Keratinocyte (primary cell): ENCODE measurements at regions not wholly inside any gene's neighbourhood (a gene's known extent, or its start where the extent isn't known, plus 50 kb on each side); places are given as distances from the start of the nearest gene placed in this dataset.
A peak's percentile ranks its signal among the peaks of the same experiment; 100 is the strongest.

ENCODE experiments used
- DNase-seq: peaks from one replicate; pipeline ENCODE4 v3.0.0-alpha.2; 2011; ENCODE audit warnings: low read depth, missing footprints, low spot score
- FAIRE-seq: peaks from 2 replicates; lab custom pipeline; 2011; peaks lifted over from hg19 to GRCh38; lab: Jason Lieb, UNC
- H2AFZ ChIP-seq: 2 replicates; pipeline ENCODE4 v1.6.0; 2012; ENCODE audit warnings: low read length, control low read depth, inconsistent platforms; ENCODE audit not compliant: control insufficient read depth
- H3K27ac ChIP-seq: 2 replicates; pipeline ENCODE4 v1.5.1; 2011; ENCODE audit warnings: low read length; ENCODE audit not compliant: control insufficient read depth, insufficient read depth
- H3K27me3 ChIP-seq: 3 replicates; pipeline ENCODE4 v1.6.0; 2011; ENCODE audit warnings: low read length; ENCODE audit not compliant: control insufficient read depth, insufficient read depth; ENCODE audit errors: extremely low read depth
- H3K36me3 ChIP-seq, 2 experiments: 2 replicates in 1 of 2; 3 replicates in 1 of 2; pipeline ENCODE4 v1.5.1; 2011; ENCODE audit warnings: low read length in 2 of 2, mild to moderate bottlenecking in 1 of 2; ENCODE audit not compliant: control insufficient read depth in 2 of 2, insufficient read depth in 2 of 2; ENCODE audit errors: extremely low read depth in 1 of 2
- H3K4me1 ChIP-seq: 3 replicates; pipeline ENCODE4 v1.5.1; 2011; ENCODE audit warnings: low read length; ENCODE audit not compliant: control insufficient read depth, insufficient read depth; ENCODE audit errors: extremely low read depth
- H3K4me2 ChIP-seq: 3 replicates; pipeline ENCODE4 v1.6.0; 2011; ENCODE audit warnings: low read depth, low read length; ENCODE audit not compliant: control insufficient read depth, insufficient read depth; ENCODE audit errors: extremely low read depth
- H3K4me3 ChIP-seq, 3 experiments: fragments of 200-600 bp in 1 of 3; sonication (generic) in 1 of 3; 2 replicates in 2 of 3; 3 replicates in 1 of 3; pipeline ENCODE4 v1.5.1; 2011 to 2016; ENCODE audit warnings: low read length in 3 of 3, mild to moderate bottlenecking in 3 of 3, control low read depth in 2 of 3, inconsistent platforms in 1 of 3, low read depth in 1 of 3, mixed read lengths in 1 of 3, mixed run types in 1 of 3, moderate library complexity in 1 of 3; ENCODE audit not compliant: control insufficient read depth in 2 of 3, insufficient read depth in 2 of 3; ENCODE audit errors: extremely low read depth in 1 of 3
- H3K79me2 ChIP-seq: 2 replicates; pipeline ENCODE4 v1.6.0; 2012; ENCODE audit warnings: low read length; ENCODE audit not compliant: control insufficient read depth, insufficient read depth
- H3K9ac ChIP-seq: 3 replicates; pipeline ENCODE4 v1.6.0; 2011; ENCODE audit warnings: low read length; ENCODE audit not compliant: control insufficient read depth, insufficient read depth; ENCODE audit errors: extremely low read depth
- H3K9me1 ChIP-seq: 3 replicates; pipeline ENCODE4 v1.6.0; 2011; ENCODE audit warnings: low read length; ENCODE audit not compliant: control insufficient read depth, insufficient read depth; ENCODE audit errors: extremely low read depth
- H3K9me3 ChIP-seq: 2 replicates; pipeline ENCODE4 v1.5.1; 2012; ENCODE audit warnings: low read depth, low read length; ENCODE audit not compliant: control insufficient read depth
- H4K20me1 ChIP-seq: 3 replicates; pipeline ENCODE4 v1.6.0; 2011; ENCODE audit warnings: low read length; ENCODE audit not compliant: control insufficient read depth, insufficient read depth; ENCODE audit errors: extremely low read depth
- CTCF ChIP-seq, 3 experiments: IDR thresholded peaks in 1 of 3; conservative IDR thresholded peaks in 1 of 3; optimal IDR thresholded peaks in 1 of 3; 2 replicates in 2 of 3; 3 replicates in 1 of 3; pipeline versions ENCODE3 to v1.5.1; 2011; ENCODE audit warnings: low read length in 3 of 3, mild to moderate bottlenecking in 3 of 3, moderate library complexity in 2 of 3, control low read depth in 1 of 3, inconsistent platforms in 1 of 3; ENCODE audit not compliant: insufficient read depth in 2 of 3; ENCODE audit errors: extremely low read depth in 1 of 3
- EZH2 ChIP-seq: IDR thresholded peaks from one replicate; pipeline ENCODE4 v1.6.1; 2012; ENCODE audit warnings: inconsistent platforms, mild to moderate bottlenecking, low read length, moderate library complexity
- dilution Hi-C: fragments of 300-500 bp; cut with MboI; formaldehyde crosslinking; loops from one replicate; pipeline ENCODE4 v1.7.0; 2020; ENCODE audit warnings: low sequenced_read_pairs; ENCODE audit not compliant: extremely low pct_ligation_motif_present

- Histone ChIP-seq H3K27me3 (no peaks in the 10 kb centered on the region), H3K9me1 (no peaks in the 10 kb centered on the region), H3K9me3 (no peaks in the 10 kb centered on the region), H2AFZ (no peak overlapping the region), H3K36me3 (no peaks in the 10 kb centered on the region), H3K4me1 (no peaks in the 10 kb centered on the region), H3K27ac (no peak overlapping the region), H3K4me2 (no peak overlapping the region), H3K9ac (no peak overlapping the region), H3K79me2 (no peaks in the 10 kb centered on the region), H4K20me1 (no peaks in the 10 kb centered on the region), H3K4me3 (no peak overlapping the region)
- no peak for DNase-seq
- dilution Hi-C loops: no loop called here
- FAIRE-seq: no peak
- TF ChIP-seq EZH2 (no peak), CTCF (optimal IDR thresholded peaks at IDR 0.05 in 1 of 3, IDR thresholded peaks at IDR 0.05 in 1 of 3, conservative IDR thresholded peaks at IDR 0.05 in 1 of 3; ENCODE audit: extremely low read depth in 1 of 3, insufficient read depth in 2 of 3, low read length in 3 of 3) (no peak)
Measured at GRCh38 chr2:226153553-226153952, 646.1 kb downstream of the IRS1 start.

- no peaks in the 10 kb centered on the region for H3K36me3 ChIP-seq
- H3K9me1 ChIP-seq: no peaks in the 10 kb centered on the region
- no peak overlapping the region for H3K4me3 ChIP-seq
- no peaks in the 10 kb centered on the region for H4K20me1 ChIP-seq
- dilution Hi-C loops: no loop called here
- FAIRE-seq (peak; percentile 32), DNase-seq (no peak)
- no peaks in the 10 kb centered on the region for H3K9me3 ChIP-seq
- H3K9ac ChIP-seq: no peak overlapping the region
- H3K4me2 ChIP-seq: no peak overlapping the region
- no peaks in the 10 kb centered on the region for H3K79me2 ChIP-seq
- H3K4me1 ChIP-seq: no peaks in the 10 kb centered on the region
- no peak overlapping the region for H3K27ac ChIP-seq
- no peaks in the 10 kb centered on the region for H3K27me3 ChIP-seq
- TF ChIP-seq EZH2 (no peak), CTCF (optimal IDR thresholded peaks at IDR 0.05 in 1 of 3, IDR thresholded peaks at IDR 0.05 in 1 of 3, conservative IDR thresholded peaks at IDR 0.05 in 1 of 3; ENCODE audit: extremely low read depth in 1 of 3, insufficient read depth in 2 of 3, low read length in 3 of 3) (no peak)
- H2AFZ ChIP-seq: no peak overlapping the region
Measured at GRCh38 chr2:226151157-226151556, 648.5 kb downstream of the IRS1 start.
